ENCODE measurements at regions not wholly inside any gene's neighbourhood (a gene's known extent, or its start where the extent isn't known, plus 50 kb on each side); places are given as distances from the start of the nearest gene placed in this dataset.
"Not testable (repeated sequence)": the region's sequence is repeated elsewhere in the genome, so short reads cannot be mapped to it uniquely, and the experiment has no call there.

GRCh38 chr5:162683284-162683683 is 615.7 kb downstream of the GABRG2 start:
- Mint-ChIP-seq H3K36me3 (ENCODE audit: insufficient read depth) (no peaks in the 10 kb centered on the region), H3K4me1 (no peaks in the 10 kb centered on the region), H3K27ac (ENCODE audit: low read depth) (no peak overlapping the region), H3K27me3 (no peaks in the 10 kb centered on the region), H3K9me3 (peaks cover 25% of the 10 kb centered on the region), H3K4me3 (no peak overlapping the region)
- no peak for DNase-seq (ENCODE audit: low spot score in 2 of 2)
- ATAC-seq (replicated peaks; ENCODE audit: extremely low read depth, poor library complexity, severe bottlenecking) = no peak

GRCh38 chr5:162684145-162684544 is 616.6 kb downstream of the GABRG2 start:
- no peak for ATAC-seq (replicated peaks; ENCODE audit: extremely low read depth, poor library complexity, severe bottlenecking)
- no peak overlapping the region for H3K4me3 Mint-ChIP-seq
- no peaks in the 10 kb centered on the region for H3K36me3 Mint-ChIP-seq (ENCODE audit: insufficient read depth)
- H3K27me3 Mint-ChIP-seq = no peaks in the 10 kb centered on the region
- no peaks in the 10 kb centered on the region for H3K4me1 Mint-ChIP-seq
- H3K27ac Mint-ChIP-seq (ENCODE audit: low read depth) = no peak overlapping the region
- peaks cover 25% of the 10 kb centered on the region for H3K9me3 Mint-ChIP-seq
- no peak for DNase-seq (ENCODE audit: low spot score in 2 of 2)

- ATAC-seq (replicated peaks; ENCODE audit: extremely low read depth, poor library complexity, severe bottlenecking) = no peak
- peaks cover 25% of the 10 kb centered on the region for H3K9me3 Mint-ChIP-seq
- no peaks in the 10 kb centered on the region for H3K36me3 Mint-ChIP-seq (ENCODE audit: insufficient read depth)
- H3K27me3 Mint-ChIP-seq = no peaks in the 10 kb centered on the region
- DNase-seq (ENCODE audit: low spot score in 2 of 2) = no peak
- H3K27ac Mint-ChIP-seq (ENCODE audit: low read depth) = no peak overlapping the region
- H3K4me1 Mint-ChIP-seq = no peaks in the 10 kb centered on the region
- no peak overlapping the region for H3K4me3 Mint-ChIP-seq
Observed at GRCh38 chr5:162685302-162685701, 617.7 kb downstream of the GABRG2 start.

- H3K27ac Mint-ChIP-seq (ENCODE audit: low read depth); H3K4me1 Mint-ChIP-seq; H3K36me3 Mint-ChIP-seq (ENCODE audit: insufficient read depth); ATAC-seq (replicated peaks; ENCODE audit: extremely low read depth, poor library complexity, severe bottlenecking); H3K4me3 Mint-ChIP-seq; DNase-seq (ENCODE audit: low spot score in 2 of 2); H3K27me3 Mint-ChIP-seq: not testable (repeated sequence)
- H3K9me3 Mint-ChIP-seq = peaks cover 20% of the 10 kb centered on the region
Observed at GRCh38 chr5:162696272-162696671, 628.7 kb downstream of the GABRG2 start.

- Mint-ChIP-seq H3K4me1 (no peaks in the 10 kb centered on the region), H3K27ac (ENCODE audit: low read depth) (no peak overlapping the region), H3K27me3 (no peaks in the 10 kb centered on the region), H3K9me3 (peaks cover 25% of the 10 kb centered on the region), H3K36me3 (ENCODE audit: insufficient read depth) (no peaks in the 10 kb centered on the region), H3K4me3 (no peak overlapping the region)
- DNase-seq (ENCODE audit: low spot score in 2 of 2) (no peak), ATAC-seq (replicated peaks; ENCODE audit: extremely low read depth, poor library complexity, severe bottlenecking) (no peak)
Observed at GRCh38 chr5:162699361-162699760, 631.8 kb downstream of the GABRG2 start.

- Mint-ChIP-seq H3K9me3 (peaks cover 19% of the 10 kb centered on the region), H3K4me1 (no peaks in the 10 kb centered on the region), H3K27me3 (no peaks in the 10 kb centered on the region)
Observed at GRCh38 chr5:162703914-162704313, 636.3 kb downstream of the GABRG2 start.

GRCh38 chr5:162711244-162711643 is 643.7 kb downstream of the GABRG2 start:
- DNase-seq (ENCODE audit: low spot score in 2 of 2) (no peak), ATAC-seq (replicated peaks; ENCODE audit: extremely low read depth, poor library complexity, severe bottlenecking) (no peak)
- Mint-ChIP-seq H3K27me3 (no peaks in the 10 kb centered on the region), H3K36me3 (ENCODE audit: insufficient read depth) (no peaks in the 10 kb centered on the region), H3K27ac (ENCODE audit: low read depth) (no peak overlapping the region), H3K9me3 (no peaks in the 10 kb centered on the region), H3K4me3 (no peak overlapping the region), H3K4me1 (no peaks in the 10 kb centered on the region)

More at GRCh38 chr5:162703914-162704313, 636.3 kb downstream of the GABRG2 start:
- Mint-ChIP-seq H3K27ac (ENCODE audit: low read depth) (no peak overlapping the region), H3K36me3 (ENCODE audit: insufficient read depth) (no peaks in the 10 kb centered on the region), H3K4me3 (no peak overlapping the region)
- DNase-seq (ENCODE audit: low spot score in 2 of 2) (no peak), ATAC-seq (replicated peaks; ENCODE audit: extremely low read depth, poor library complexity, severe bottlenecking) (no peak)

GRCh38 chr5:162719720-162720119 is 652.1 kb downstream of the GABRG2 start:
- Mint-ChIP-seq H3K9me3 (peaks cover 16% of the 10 kb centered on the region), H3K4me1 (no peaks in the 10 kb centered on the region), H3K27me3 (no peaks in the 10 kb centered on the region), H3K27ac (ENCODE audit: low read depth) (no peak overlapping the region), H3K4me3 (no peak overlapping the region), H3K36me3 (ENCODE audit: insufficient read depth) (no peaks in the 10 kb centered on the region)
- no peak for DNase-seq (ENCODE audit: low spot score in 2 of 2)
- ATAC-seq (replicated peaks; ENCODE audit: extremely low read depth, poor library complexity, severe bottlenecking) = no peak

- H3K27ac Mint-ChIP-seq (ENCODE audit: low read depth) = no peak overlapping the region
- H3K9me3 Mint-ChIP-seq = peaks cover 22% of the 10 kb centered on the region
- H3K36me3 Mint-ChIP-seq (ENCODE audit: insufficient read depth) = no peaks in the 10 kb centered on the region
- H3K4me1 Mint-ChIP-seq = no peaks in the 10 kb centered on the region
- no peak for ATAC-seq (replicated peaks; ENCODE audit: extremely low read depth, poor library complexity, severe bottlenecking)
- no peak overlapping the region for H3K4me3 Mint-ChIP-seq
- no peaks in the 10 kb centered on the region for H3K27me3 Mint-ChIP-seq
- no peak for DNase-seq (ENCODE audit: low spot score in 2 of 2)
Observed at GRCh38 chr5:162721125-162721524, 653.6 kb downstream of the GABRG2 start.

- H3K9me3 Mint-ChIP-seq = peaks cover 12% of the 10 kb centered on the region
- no peak for DNase-seq (ENCODE audit: low spot score in 2 of 2)
- H3K27ac Mint-ChIP-seq (ENCODE audit: low read depth) = no peak overlapping the region
- no peaks in the 10 kb centered on the region for H3K36me3 Mint-ChIP-seq (ENCODE audit: insufficient read depth)
- H3K4me3 Mint-ChIP-seq = no peak overlapping the region
- no peak for ATAC-seq (replicated peaks; ENCODE audit: extremely low read depth, poor library complexity, severe bottlenecking)
- H3K27me3 Mint-ChIP-seq = no peaks in the 10 kb centered on the region
- no peaks in the 10 kb centered on the region for H3K4me1 Mint-ChIP-seq
Observed at GRCh38 chr5:162752612-162753011, 684.8 kb upstream of the CCNG1 start.

- DNase-seq (ENCODE audit: low spot score in 2 of 2) = no peak
- no peak overlapping the region for H3K4me3 Mint-ChIP-seq
- no peaks in the 10 kb centered on the region for H3K27me3 Mint-ChIP-seq
- H3K9me3 Mint-ChIP-seq = peaks cover 7% of the 10 kb centered on the region
- no peaks in the 10 kb centered on the region for H3K36me3 Mint-ChIP-seq (ENCODE audit: insufficient read depth)
- H3K27ac Mint-ChIP-seq (ENCODE audit: low read depth) = no peak overlapping the region
- no peak for ATAC-seq (replicated peaks; ENCODE audit: extremely low read depth, poor library complexity, severe bottlenecking)
- H3K4me1 Mint-ChIP-seq = no peaks in the 10 kb centered on the region
Observed at GRCh38 chr5:162762119-162762518, 675.3 kb upstream of the CCNG1 start.

- H3K27ac Mint-ChIP-seq (ENCODE audit: low read depth) = no peak overlapping the region
- ATAC-seq (replicated peaks; ENCODE audit: extremely low read depth, poor library complexity, severe bottlenecking) (no peak), DNase-seq (ENCODE audit: low spot score in 2 of 2) (no peak)
- H3K4me3 Mint-ChIP-seq = no peak overlapping the region
- H3K36me3 Mint-ChIP-seq (ENCODE audit: insufficient read depth) = no peaks in the 10 kb centered on the region
- H3K4me1 Mint-ChIP-seq = no peaks in the 10 kb centered on the region
- H3K27me3 Mint-ChIP-seq = no peaks in the 10 kb centered on the region
- no peaks in the 10 kb centered on the region for H3K9me3 Mint-ChIP-seq
Observed at GRCh38 chr5:162769019-162769418, 668.4 kb upstream of the CCNG1 start.

GRCh38 chr5:162785673-162786072 is 651.7 kb upstream of the CCNG1 start:
- no peaks in the 10 kb centered on the region for H3K27me3 Mint-ChIP-seq
- DNase-seq (ENCODE audit: low spot score in 2 of 2) (no peak), ATAC-seq (replicated peaks; ENCODE audit: extremely low read depth, poor library complexity, severe bottlenecking) (no peak)
- no peak overlapping the region for H3K4me3 Mint-ChIP-seq
- no peaks in the 10 kb centered on the region for H3K36me3 Mint-ChIP-seq (ENCODE audit: insufficient read depth)
- peaks cover 5% of the 10 kb centered on the region for H3K9me3 Mint-ChIP-seq
- no peaks in the 10 kb centered on the region for H3K4me1 Mint-ChIP-seq
- no peak overlapping the region for H3K27ac Mint-ChIP-seq (ENCODE audit: low read depth)

GRCh38 chr5:162786234-162786633 is 651.2 kb upstream of the CCNG1 start:
- no peak overlapping the region for H3K4me3 Mint-ChIP-seq
- ATAC-seq (replicated peaks; ENCODE audit: extremely low read depth, poor library complexity, severe bottlenecking) (no peak), DNase-seq (ENCODE audit: low spot score in 2 of 2) (no peak)
- H3K27ac Mint-ChIP-seq (ENCODE audit: low read depth) = no peak overlapping the region
- H3K27me3 Mint-ChIP-seq = no peaks in the 10 kb centered on the region
- H3K36me3 Mint-ChIP-seq (ENCODE audit: insufficient read depth) = no peaks in the 10 kb centered on the region
- H3K4me1 Mint-ChIP-seq = no peaks in the 10 kb centered on the region
- peaks cover 5% of the 10 kb centered on the region for H3K9me3 Mint-ChIP-seq

All from central memory CD8-positive, alpha-beta T cell (primary cell).